ENCODE measurements at regions not wholly inside any gene's neighbourhood (a gene's known extent, or its start where the extent isn't known, plus 50 kb on each side); places are given as distances from the start of the nearest gene placed in this dataset.

GRCh38 chr16:86011532-86011931 is 112.6 kb downstream of the IRF8 start:
- TF ChIP-seq POLR2A (IDR thresholded peaks at IDR 0.05; ENCODE audit: low read length) (no peak), RAD21 (conservative IDR thresholded peaks at IDR 0.05 in 1 of 2, IDR thresholded peaks at IDR 0.05 in 1 of 2) (no peak), RNF2 (IDR thresholded peaks at IDR 0.05; ENCODE audit: borderline replicate concordance, low read depth) (no peak), HDAC2 (IDR thresholded peaks at IDR 0.05) (no peak), JUNB (IDR thresholded peaks at IDR 0.05) (no peak), BCL3 (IDR thresholded peaks at IDR 0.05) (no peak), RARB (CRISPR knock-in tag; IDR thresholded peaks at IDR 0.05) (no peak), CHD2 (IDR thresholded peaks at IDR 0.05; ENCODE audit: low read length, partially characterized antibody) (no peak), EP300 (IDR thresholded peaks at IDR 0.05) (no peak)
- TF ChIP-seq, protein P1, sequence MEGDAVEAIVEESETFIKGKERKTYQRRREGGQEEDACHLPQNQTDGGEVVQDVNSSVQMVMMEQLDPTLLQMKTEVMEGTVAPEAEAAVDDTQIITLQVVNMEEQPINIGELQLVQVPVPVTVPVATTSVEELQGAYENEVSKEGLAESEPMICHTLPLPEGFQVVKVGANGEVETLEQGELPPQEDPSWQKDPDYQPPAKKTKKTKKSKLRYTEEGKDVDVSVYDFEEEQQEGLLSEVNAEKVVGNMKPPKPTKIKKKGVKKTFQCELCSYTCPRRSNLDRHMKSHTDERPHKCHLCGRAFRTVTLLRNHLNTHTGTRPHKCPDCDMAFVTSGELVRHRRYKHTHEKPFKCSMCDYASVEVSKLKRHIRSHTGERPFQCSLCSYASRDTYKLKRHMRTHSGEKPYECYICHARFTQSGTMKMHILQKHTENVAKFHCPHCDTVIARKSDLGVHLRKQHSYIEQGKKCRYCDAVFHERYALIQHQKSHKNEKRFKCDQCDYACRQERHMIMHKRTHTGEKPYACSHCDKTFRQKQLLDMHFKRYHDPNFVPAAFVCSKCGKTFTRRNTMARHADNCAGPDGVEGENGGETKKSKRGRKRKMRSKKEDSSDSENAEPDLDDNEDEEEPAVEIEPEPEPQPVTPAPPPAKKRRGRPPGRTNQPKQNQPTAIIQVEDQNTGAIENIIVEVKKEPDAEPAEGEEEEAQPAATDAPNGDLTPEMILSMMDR (IDR thresholded peaks at IDR 0.05) = no peak

All from A549 (cell line).